H9 (cell line): ENCODE measurements at regions not wholly inside any gene's neighbourhood (a gene's known extent, or its start where the extent isn't known, plus 50 kb on each side); places are given as distances from the start of the nearest gene placed in this dataset.

ENCODE experiments used
- DNase-seq: peaks from one replicate; pipeline ENCODE4 v3.0.0-alpha.2; 2017
- H2AFZ ChIP-seq: one replicate; pipeline ENCODE4 v1.6.1; 2013; ENCODE audit warnings: mild to moderate bottlenecking, low read length, control low read depth, moderate library complexity
- H2AK5ac ChIP-seq: 2 replicates; pipeline ENCODE4 v1.6.1; 2013; ENCODE audit warnings: low read length, control low read depth, mixed read lengths; ENCODE audit not compliant: insufficient read length
- H2BK120ac ChIP-seq: one replicate; pipeline ENCODE4 v1.6.1; 2013; ENCODE audit warnings: low read depth, mild to moderate bottlenecking, low read length, control low read depth, inconsistent platforms; ENCODE audit not compliant: poor library complexity, severe bottlenecking
- H2BK12ac ChIP-seq: 2 replicates; pipeline ENCODE4 v1.6.1; 2013; ENCODE audit warnings: low read length, control low read depth, mixed read lengths, low read depth; ENCODE audit not compliant: insufficient read length
- H2BK15ac ChIP-seq: 2 replicates; pipeline ENCODE4 v1.6.1; 2013; ENCODE audit warnings: low read depth, low read length, control low read depth
- H2BK20ac ChIP-seq: one replicate; pipeline ENCODE4 v1.6.1; 2013; ENCODE audit warnings: low read depth, mild to moderate bottlenecking, low read length, control low read depth, inconsistent platforms; ENCODE audit not compliant: poor library complexity, severe bottlenecking
- H2BK5ac ChIP-seq: 2 replicates; pipeline ENCODE4 v1.6.1; 2013; ENCODE audit warnings: low read length, control low read depth, mixed read lengths; ENCODE audit not compliant: insufficient read length
- H3K14ac ChIP-seq: 2 replicates; pipeline ENCODE4 v1.6.1; 2013; ENCODE audit warnings: low read length, control low read depth; ENCODE audit not compliant: insufficient read depth
- H3K18ac ChIP-seq: 2 replicates; pipeline ENCODE4 v1.6.1; 2013; ENCODE audit warnings: low read depth, mild to moderate bottlenecking, mixed read lengths, low read length, control low read depth; ENCODE audit not compliant: insufficient read length
- H3K23ac ChIP-seq: 2 replicates; pipeline ENCODE4 v1.6.1; 2013; ENCODE audit warnings: low read length, control low read depth, mixed read lengths, low read depth; ENCODE audit not compliant: insufficient read length
- H3K23me2 ChIP-seq: 2 replicates; pipeline ENCODE4 v1.6.1; 2013; ENCODE audit warnings: low read depth, mild to moderate bottlenecking, mixed read lengths, low read length, control low read depth; ENCODE audit not compliant: insufficient read length, poor library complexity, severe bottlenecking
- H3K27ac ChIP-seq: 2 replicates; pipeline ENCODE4 v1.5.1; 2013; ENCODE audit warnings: low read length, control low read depth, mixed read lengths, low read depth; ENCODE audit not compliant: insufficient read length
- H3K27me3 ChIP-seq: 2 replicates; pipeline ENCODE4 v1.6.1; 2013; ENCODE audit warnings: low read length, control low read depth, inconsistent platforms; ENCODE audit not compliant: insufficient read depth
- H3K4ac ChIP-seq: 2 replicates; pipeline ENCODE4 v1.6.1; 2013; ENCODE audit warnings: low read depth, mild to moderate bottlenecking, control low read depth, inconsistent platforms, low read length, moderate library complexity
- H3K4me1 ChIP-seq: 2 replicates; pipeline ENCODE4 v1.6.1; 2013; ENCODE audit warnings: low read length, control low read depth, inconsistent platforms; ENCODE audit not compliant: insufficient read depth
- H3K4me2 ChIP-seq: 2 replicates; pipeline ENCODE4 v1.6.1; 2013; ENCODE audit warnings: low read length, control low read depth, mixed read lengths; ENCODE audit not compliant: insufficient read length, insufficient read depth
- H3K56ac ChIP-seq: 2 replicates; pipeline ENCODE4 v1.6.1; 2013; ENCODE audit warnings: low read depth, mild to moderate bottlenecking, mixed read lengths, low read length, control low read depth; ENCODE audit not compliant: insufficient read length
- H3K79me1 ChIP-seq: 2 replicates; pipeline ENCODE4 v1.6.1; 2013; ENCODE audit warnings: low read depth, mild to moderate bottlenecking, moderate library complexity, low read length, control low read depth, inconsistent platforms; ENCODE audit not compliant: insufficient read depth, poor library complexity, severe bottlenecking
- H3K79me2 ChIP-seq: 2 replicates; pipeline ENCODE4 v1.6.1; 2013; ENCODE audit warnings: low read length, control low read depth, inconsistent platforms; ENCODE audit not compliant: insufficient read depth
- H3K9ac ChIP-seq: 2 replicates; pipeline ENCODE4 v1.6.1; 2013; ENCODE audit warnings: low read length, control low read depth, mixed read lengths; ENCODE audit not compliant: insufficient read length; ENCODE audit errors: extremely low read depth
- H3K9me3 ChIP-seq: one replicate; pipeline ENCODE4 v1.6.1; 2013; ENCODE audit warnings: low read depth, low read length, inconsistent platforms; ENCODE audit not compliant: control insufficient read depth
- H3T11ph ChIP-seq: one replicate; pipeline ENCODE4 v1.6.1; 2013; ENCODE audit warnings: mild to moderate bottlenecking, low read length, control low read depth, inconsistent platforms
- H4K20me1 ChIP-seq: one replicate; pipeline ENCODE4 v1.6.1; 2013; ENCODE audit not compliant: control insufficient read depth, insufficient read length, insufficient read depth
- H4K5ac ChIP-seq: 2 replicates; pipeline ENCODE4 v1.6.1; 2013; ENCODE audit warnings: low read depth, mild to moderate bottlenecking, mixed read lengths, low read length, control low read depth; ENCODE audit not compliant: insufficient read length
- H4K8ac ChIP-seq: replicated peaks from 2 replicates; pipeline ENCODE4 v1.6.1; 2013; ENCODE audit warnings: low read length, control low read depth, mixed read lengths, low read depth; ENCODE audit not compliant: insufficient read length
- H4K91ac ChIP-seq: 2 replicates; pipeline ENCODE4 v1.6.1; 2013; ENCODE audit warnings: low read depth, mild to moderate bottlenecking, moderate library complexity, mixed read lengths, low read length, control low read depth; ENCODE audit not compliant: insufficient read length
- H3K27ac Mint-ChIP-seq, 3 experiments: 2 replicates in 2 of 3; 3 replicates in 1 of 3; pipeline ENCODE4 v1.8.0; 2020 to 2021; ENCODE audit warnings: mixed read lengths in 3 of 3, mild to moderate bottlenecking in 1 of 3, moderate library complexity in 1 of 3
- H3K27me3 Mint-ChIP-seq: 2 replicates; pipeline ENCODE4 v1.8.0; 2021; ENCODE audit warnings: low read depth, mild to moderate bottlenecking, moderate library complexity, mixed read lengths
- H3K36me3 Mint-ChIP-seq, 3 experiments: 2 replicates in 2 of 3; 3 replicates in 1 of 3; pipeline ENCODE4 v1.8.0; 2020 to 2021; ENCODE audit warnings: low read depth in 3 of 3, mixed read lengths in 3 of 3; ENCODE audit not compliant: insufficient read depth in 1 of 3
- H3K4me1 Mint-ChIP-seq, 2 experiments: 2 replicates each; pipeline ENCODE4 v1.8.0; 2020; ENCODE audit warnings: mixed read lengths in 2 of 2
- H3K4me3 Mint-ChIP-seq, 2 experiments: 2 replicates in 1 of 2; 3 replicates in 1 of 2; pipeline ENCODE4 v1.8.0; 2020 to 2021; ENCODE audit warnings: mild to moderate bottlenecking in 2 of 2, mixed read lengths in 2 of 2, moderate library complexity in 1 of 2
- H3K9me3 Mint-ChIP-seq, 2 experiments: 2 replicates in 1 of 2; 3 replicates in 1 of 2; pipeline ENCODE4 v1.8.0; 2020; ENCODE audit warnings: mild to moderate bottlenecking in 2 of 2, mixed read lengths in 2 of 2, moderate library complexity in 1 of 2
- CTCF ChIP-seq: fragments of 200-600 bp; sonication (generic); conservative IDR thresholded peaks from 3 replicates; pipeline ENCODE4 v1.8.0; 2021; ENCODE audit warnings: antibody characterized with exemption, mild to moderate bottlenecking
- WGBS: extraction: QIAGEN DNeasy Blood & Tissue Kit; methylation state at CpG from one replicate; pipeline ENCODE4 v1.1.7; 2013; ENCODE audit warnings: missing lambda C conversion rate, low lambda C conversion rate, mixed read lengths; ENCODE audit not compliant: insufficient read length; ENCODE audit errors: extremely low coverage; 5-methylcytosine and 5-hydroxymethylcytosine counted together

- Histone ChIP-seq H3K56ac (no peak overlapping the region), H3K14ac (no peak overlapping the region), H4K91ac (no peak overlapping the region), H3K23ac (no peak overlapping the region), H3K9ac (no peak overlapping the region), H3K9me3 (no peaks in the 10 kb centered on the region), H4K5ac (no peak overlapping the region), H3K23me2 (no peaks in the 10 kb centered on the region), H3K4me2 (no peak overlapping the region), H3K18ac (no peak overlapping the region), H3K27ac (no peak overlapping the region), H3K27me3 (no peaks in the 10 kb centered on the region), H3K79me2 (no peaks in the 10 kb centered on the region; the same call in 1 of the 2 replicates), H3K4ac (no peak overlapping the region), H4K20me1 (no peaks in the 10 kb centered on the region), H2BK12ac (no peak overlapping the region), H3K79me1 (no peaks in the 10 kb centered on the region), H2AK5ac (no peak overlapping the region), H2AFZ (no peak overlapping the region), H2BK120ac (no peak overlapping the region), H2BK20ac (no peak overlapping the region), H3T11ph (no peak overlapping the region), H2BK15ac (no peak overlapping the region), H4K8ac (no peak overlapping the region), H3K4me1 (no peaks in the 10 kb centered on the region), H2BK5ac (no peak overlapping the region)
- H3K4me1 Mint-ChIP-seq: no peaks in the 10 kb centered on the region
- peaks cover 35 to 38% of the 10 kb centered on the region in 2 experiments for H3K9me3 Mint-ChIP-seq
- H3K36me3 Mint-ChIP-seq: peaks cover 15 to 38% (median 33%) of the 10 kb centered on the region in 3 experiments
- no CpG with 5 or more reads among the region's 1 CpG for WGBS
- DNase-seq: no peak
- H3K27ac Mint-ChIP-seq: no peak overlapping the region
- TF ChIP-seq CTCF: no peak
- H3K4me3 Mint-ChIP-seq: no peak overlapping the region
- H3K27me3 Mint-ChIP-seq: no peaks in the 10 kb centered on the region
Measured at GRCh38 chr3:181512787-181513186, 198.9 kb upstream of the SOX2 start.
